ENCODE measurements at regions not wholly inside any gene's neighbourhood (a gene's known extent, or its start where the extent isn't known, plus 50 kb on each side); places are given as distances from the start of the nearest gene placed in this dataset.
"Not testable (repeated sequence)": the region's sequence is repeated elsewhere in the genome, so short reads cannot be mapped to it uniquely, and the experiment has no call there.

DNA sequence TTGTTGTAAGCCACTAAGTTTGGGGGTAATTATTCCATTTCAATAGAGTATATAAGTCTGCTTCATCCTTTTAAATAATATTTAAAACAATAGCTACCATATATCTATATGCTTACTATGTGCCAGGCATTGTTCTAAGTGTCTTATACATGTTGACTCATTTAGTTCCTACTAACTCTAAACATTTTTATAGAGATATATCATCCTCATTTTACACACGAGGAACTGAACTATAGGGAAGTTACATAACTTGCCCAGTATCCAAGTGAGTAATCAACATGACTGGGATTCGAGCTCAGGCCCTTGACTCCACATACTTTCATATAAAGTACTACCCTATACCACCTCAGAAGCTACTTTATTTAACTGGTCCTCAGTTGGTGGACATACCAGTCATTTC lies 175.3 kb upstream of the RAI2 start:
- TF ChIP-seq, protein P1, sequence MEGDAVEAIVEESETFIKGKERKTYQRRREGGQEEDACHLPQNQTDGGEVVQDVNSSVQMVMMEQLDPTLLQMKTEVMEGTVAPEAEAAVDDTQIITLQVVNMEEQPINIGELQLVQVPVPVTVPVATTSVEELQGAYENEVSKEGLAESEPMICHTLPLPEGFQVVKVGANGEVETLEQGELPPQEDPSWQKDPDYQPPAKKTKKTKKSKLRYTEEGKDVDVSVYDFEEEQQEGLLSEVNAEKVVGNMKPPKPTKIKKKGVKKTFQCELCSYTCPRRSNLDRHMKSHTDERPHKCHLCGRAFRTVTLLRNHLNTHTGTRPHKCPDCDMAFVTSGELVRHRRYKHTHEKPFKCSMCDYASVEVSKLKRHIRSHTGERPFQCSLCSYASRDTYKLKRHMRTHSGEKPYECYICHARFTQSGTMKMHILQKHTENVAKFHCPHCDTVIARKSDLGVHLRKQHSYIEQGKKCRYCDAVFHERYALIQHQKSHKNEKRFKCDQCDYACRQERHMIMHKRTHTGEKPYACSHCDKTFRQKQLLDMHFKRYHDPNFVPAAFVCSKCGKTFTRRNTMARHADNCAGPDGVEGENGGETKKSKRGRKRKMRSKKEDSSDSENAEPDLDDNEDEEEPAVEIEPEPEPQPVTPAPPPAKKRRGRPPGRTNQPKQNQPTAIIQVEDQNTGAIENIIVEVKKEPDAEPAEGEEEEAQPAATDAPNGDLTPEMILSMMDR (IDR thresholded peaks at IDR 0.05; ENCODE audit: insufficient read depth, low read length): no peak
- no peak for DNase-seq (ENCODE audit: low read depth)
- H3K4me3 ChIP-seq (ENCODE audit: low read depth, low read length): no peak overlapping the region

DNA sequence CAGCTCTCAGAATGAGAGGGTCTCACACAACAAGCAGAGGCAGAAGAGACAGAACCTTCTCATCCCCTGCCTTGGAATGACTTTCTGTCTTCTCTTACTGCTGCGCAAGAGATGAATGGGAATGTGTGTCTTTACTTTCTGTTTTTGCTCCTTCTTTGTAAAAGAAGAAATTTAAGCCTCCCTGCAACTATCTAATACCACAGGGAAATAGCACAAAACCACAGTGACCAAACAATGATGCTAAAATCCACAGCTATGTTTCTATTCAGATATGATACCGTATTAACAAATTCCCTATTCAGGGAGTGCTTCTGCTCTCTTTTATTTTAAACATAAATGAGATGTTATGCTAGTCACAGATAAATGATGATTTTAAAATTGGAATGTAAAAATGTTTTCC lies 173.8 kb upstream of the RAI2 start:
- DNase-seq (ENCODE audit: low read depth): no peak
- H3K4me3 ChIP-seq (ENCODE audit: low read depth, low read length): no peak overlapping the region
- TF ChIP-seq, protein P1 (IDR thresholded peaks at IDR 0.05; ENCODE audit: insufficient read depth, low read length): no peak

DNA sequence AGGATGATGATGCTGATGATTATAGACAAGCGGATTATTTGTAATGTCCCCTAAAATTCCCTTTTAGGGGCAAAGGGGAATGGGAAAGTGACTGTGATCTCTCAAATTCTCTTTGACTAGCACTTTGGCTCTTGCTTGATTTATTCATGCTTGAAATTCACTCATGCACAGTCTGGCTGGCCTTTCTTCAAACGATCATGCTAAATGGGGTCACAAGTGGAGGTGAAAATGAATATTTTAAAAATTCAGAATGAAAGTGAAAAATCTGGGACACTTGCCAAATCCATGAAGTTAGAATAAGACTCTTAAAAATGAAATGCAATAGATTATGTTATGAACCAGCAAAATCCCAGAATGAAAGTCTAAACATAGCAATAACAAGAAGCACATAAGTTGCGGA lies 173.4 kb upstream of the RAI2 start:
- no peak for DNase-seq (ENCODE audit: low read depth)
- no peak overlapping the region for H3K4me3 ChIP-seq (ENCODE audit: low read depth, low read length)
- TF ChIP-seq, protein P1 (IDR thresholded peaks at IDR 0.05; ENCODE audit: insufficient read depth, low read length): no peak

DNA sequence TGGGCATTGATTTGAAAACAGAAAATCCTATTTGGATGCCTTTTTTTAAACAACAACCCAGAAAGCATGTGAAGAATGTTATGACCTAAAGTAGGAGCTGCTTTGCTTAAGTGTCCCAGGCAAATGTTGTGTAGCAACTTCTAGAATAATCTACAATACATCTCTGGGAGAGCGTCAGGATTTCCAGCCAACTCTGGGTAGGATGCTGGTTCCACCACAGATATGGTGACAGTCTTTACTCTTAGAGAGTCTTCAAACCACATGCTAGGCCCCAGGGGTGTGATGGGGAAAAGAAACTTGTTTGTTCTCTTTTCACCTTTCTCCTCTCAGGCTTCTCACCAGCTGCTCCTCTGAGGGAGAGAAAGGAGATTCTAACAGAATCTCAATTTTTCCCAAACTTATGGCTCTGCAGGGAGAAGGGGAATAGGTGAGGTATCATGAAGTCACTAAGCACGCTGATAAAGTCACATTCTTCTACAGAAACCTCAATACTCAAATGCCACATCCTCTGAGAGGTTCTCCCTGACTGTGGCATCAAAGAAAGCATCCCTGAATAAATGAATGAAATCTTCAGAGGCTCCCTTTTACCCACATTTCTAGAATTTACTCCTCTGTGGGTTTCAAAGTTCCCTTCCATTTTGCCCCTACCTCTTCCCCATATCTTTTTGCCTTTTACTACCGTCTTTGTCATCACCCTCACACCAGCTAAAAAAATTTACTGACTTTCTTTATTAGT lies 171.6 kb upstream of the RAI2 start:
- TF ChIP-seq, protein P1 (IDR thresholded peaks at IDR 0.05; ENCODE audit: insufficient read depth, low read length): no peak
- no peak for DNase-seq (ENCODE audit: low read depth)
- H3K4me3 ChIP-seq (ENCODE audit: low read depth, low read length): no peak overlapping the region

DNA sequence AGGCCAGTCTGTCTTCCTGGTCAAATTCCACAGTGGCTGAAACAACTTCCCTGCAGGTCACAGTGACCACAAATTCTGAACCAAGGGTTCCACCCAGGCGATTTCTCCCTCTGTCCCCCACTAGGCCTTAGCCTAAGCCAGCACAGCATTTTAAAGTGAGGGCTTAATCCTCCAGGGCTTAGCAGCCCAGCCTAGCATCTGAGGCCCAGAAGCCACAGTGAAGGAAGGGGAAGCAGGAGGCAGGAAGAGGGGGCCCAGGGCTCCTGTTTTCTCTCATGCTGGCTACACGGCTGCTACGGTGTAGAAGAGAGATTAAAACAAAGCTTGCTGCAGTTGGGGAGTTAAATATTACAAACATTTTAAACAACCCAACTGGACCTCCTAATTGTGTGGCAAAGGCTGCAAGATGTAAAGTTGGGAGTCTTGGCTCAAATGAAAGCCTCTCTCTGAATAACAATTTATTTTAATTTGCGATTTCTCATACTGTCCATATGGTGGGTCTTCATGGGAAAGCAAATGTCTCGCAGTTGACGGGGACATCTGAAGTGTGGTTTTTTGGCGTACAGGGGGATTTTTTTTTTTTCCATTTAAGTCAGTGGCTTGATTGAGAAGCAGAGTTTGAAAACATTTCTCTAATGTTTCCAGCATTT lies 170.8 kb upstream of the RAI2 start:
- H3K4me3 ChIP-seq (ENCODE audit: low read depth, low read length): no peak overlapping the region
- no peak for DNase-seq (ENCODE audit: low read depth)
- TF ChIP-seq, protein P1 (IDR thresholded peaks at IDR 0.05; ENCODE audit: insufficient read depth, low read length): no peak

DNA sequence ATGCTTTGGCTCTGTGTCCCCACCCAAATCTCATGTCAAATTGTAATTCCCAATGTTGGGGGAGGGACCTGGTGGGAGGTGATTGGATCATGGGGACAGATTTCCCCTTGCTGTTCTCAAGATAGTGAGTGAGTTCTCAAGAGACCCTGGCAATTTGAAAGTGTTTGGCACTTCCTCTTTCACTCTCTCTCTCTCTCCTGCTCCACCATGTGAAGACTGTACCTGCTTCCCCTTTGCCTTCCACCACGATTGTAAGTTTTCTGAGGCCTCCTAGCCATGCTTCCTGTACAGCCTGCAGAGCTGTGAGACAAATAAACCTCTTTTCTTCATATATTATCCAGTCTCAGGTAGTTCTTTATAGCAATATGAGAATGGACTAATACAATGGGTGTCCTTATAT lies 169.6 kb upstream of the RAI2 start:
- not testable (repeated sequence) for H3K4me3 ChIP-seq (ENCODE audit: low read depth, low read length)

DNA sequence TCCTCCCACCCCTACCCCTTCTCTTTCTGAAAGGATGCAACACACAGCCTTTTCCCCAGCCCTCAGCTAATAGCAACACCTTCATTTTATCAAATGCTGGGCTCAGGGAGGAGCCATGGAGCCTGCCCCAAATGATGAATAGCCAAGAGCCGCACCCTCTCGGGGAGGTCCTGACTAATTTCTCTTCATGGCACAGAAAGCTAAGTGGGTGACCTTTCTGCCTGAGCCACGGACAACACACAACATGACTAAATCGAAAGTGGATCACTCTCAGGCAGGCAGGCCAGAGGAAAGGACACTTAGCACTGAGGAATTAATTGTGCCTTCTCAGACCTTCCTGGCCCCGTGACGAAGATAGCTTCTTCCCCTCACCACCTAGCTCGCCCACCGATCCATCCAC lies 165.1 kb upstream of the RAI2 start:
- H3K4me3 ChIP-seq (ENCODE audit: low read depth, low read length): no peak overlapping the region
- TF ChIP-seq, protein P1 (IDR thresholded peaks at IDR 0.05; ENCODE audit: insufficient read depth, low read length): no peak
- no peak for DNase-seq (ENCODE audit: low read depth)

More for the DNA sequence above, 169.6 kb upstream of the RAI2 start:
- DNase-seq (ENCODE audit: low read depth): not testable (repeated sequence)
